ENCODE measurements at regions not wholly inside any gene's neighbourhood (a gene's known extent, or its start where the extent isn't known, plus 50 kb on each side); places are given as distances from the start of the nearest gene placed in this dataset.

- Mint-ChIP-seq H3K4me1 (peaks cover 9% of the 10 kb centered on the region), H3K36me3 (ENCODE audit: low read depth) (no peaks in the 10 kb centered on the region), H3K9me3 (no peaks in the 10 kb centered on the region), H3K27me3 (ENCODE audit: low read depth) (no peaks in the 10 kb centered on the region), H3K4me3 (no peak overlapping the region), H3K27ac (ENCODE audit: unreplicated experiment) (no peak overlapping the region)
- TF ChIP-seq CTCF (conservative IDR thresholded peaks at IDR 0.05) = no peak
- DNase-seq (ENCODE audit: low read depth, low spot score) = no peak
These were observed 108.0 kb upstream of the SMAD3 start for GRCh38 chr15:66957431-66957720.

DNA sequence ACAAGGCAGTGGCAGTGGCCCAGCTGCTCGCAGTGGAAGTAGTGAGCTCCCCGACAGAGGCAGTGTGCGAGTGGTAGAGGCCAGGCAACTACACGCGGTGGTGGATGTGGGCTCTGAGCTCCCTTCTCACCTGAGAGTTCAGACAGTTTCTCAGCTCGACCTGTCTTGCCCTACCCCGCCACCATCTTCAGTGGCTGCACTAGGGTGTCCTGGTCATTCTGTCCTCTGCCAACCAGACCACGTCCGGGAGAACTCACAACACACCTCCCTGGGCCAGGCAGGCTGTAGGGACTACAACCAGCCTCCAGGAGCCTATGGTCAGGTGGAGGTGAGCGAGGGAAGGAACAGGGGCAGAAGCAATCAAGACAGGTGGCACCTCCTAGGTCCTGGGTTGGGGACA, 106.3 kb upstream of the SMAD3 start:
- H3K4me3 Mint-ChIP-seq = no peak overlapping the region
- no peaks in the 10 kb centered on the region for H3K9me3 Mint-ChIP-seq
- H3K27ac Mint-ChIP-seq (ENCODE audit: unreplicated experiment) = no peak overlapping the region
- peaks cover 9% of the 10 kb centered on the region for H3K4me1 Mint-ChIP-seq
- H3K27me3 Mint-ChIP-seq (ENCODE audit: low read depth) = no peaks in the 10 kb centered on the region
- no peak for TF ChIP-seq CTCF (conservative IDR thresholded peaks at IDR 0.05)
- DNase-seq (ENCODE audit: low read depth, low spot score) = no peak
- H3K36me3 Mint-ChIP-seq (ENCODE audit: low read depth) = no peaks in the 10 kb centered on the region

GRCh38 chr15:66959875-66960274, 105.5 kb upstream of the SMAD3 start:
- Mint-ChIP-seq H3K36me3 (ENCODE audit: low read depth) (no peaks in the 10 kb centered on the region), H3K4me3 (no peak overlapping the region), H3K9me3 (no peaks in the 10 kb centered on the region), H3K27me3 (ENCODE audit: low read depth) (no peaks in the 10 kb centered on the region), H3K4me1 (peaks cover 9% of the 10 kb centered on the region), H3K27ac (ENCODE audit: unreplicated experiment) (no peak overlapping the region)
- no peak for DNase-seq (ENCODE audit: low read depth, low spot score)
- TF ChIP-seq CTCF (conservative IDR thresholded peaks at IDR 0.05) = no peak

DNA sequence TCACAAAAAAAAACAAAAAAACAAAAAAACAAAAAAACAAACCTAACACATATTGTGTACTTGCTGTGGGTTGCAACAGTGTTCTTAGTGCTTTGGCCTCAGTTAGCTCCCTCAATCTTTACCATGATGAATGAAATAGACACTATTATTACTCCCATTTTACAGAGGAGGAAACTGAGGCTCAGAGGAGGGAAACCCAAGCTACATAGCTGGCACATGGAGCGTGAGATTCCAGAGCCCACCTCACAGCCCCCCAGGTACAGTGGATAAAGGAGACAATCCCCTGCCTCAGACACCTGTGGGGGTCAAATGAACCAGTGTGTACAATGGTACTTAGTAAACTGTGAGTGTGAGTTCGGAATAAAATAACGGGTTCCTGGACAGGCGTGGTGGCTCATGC, 104.9 kb upstream of the SMAD3 start:
- no peak for DNase-seq (ENCODE audit: low read depth, low spot score)
- Mint-ChIP-seq H3K4me3 (no peak overlapping the region), H3K36me3 (ENCODE audit: low read depth) (no peaks in the 10 kb centered on the region), H3K9me3 (no peaks in the 10 kb centered on the region), H3K27ac (ENCODE audit: unreplicated experiment) (no peak overlapping the region), H3K27me3 (ENCODE audit: low read depth) (no peaks in the 10 kb centered on the region), H3K4me1 (peaks cover 9% of the 10 kb centered on the region)
- no peak for TF ChIP-seq CTCF (conservative IDR thresholded peaks at IDR 0.05)

DNA sequence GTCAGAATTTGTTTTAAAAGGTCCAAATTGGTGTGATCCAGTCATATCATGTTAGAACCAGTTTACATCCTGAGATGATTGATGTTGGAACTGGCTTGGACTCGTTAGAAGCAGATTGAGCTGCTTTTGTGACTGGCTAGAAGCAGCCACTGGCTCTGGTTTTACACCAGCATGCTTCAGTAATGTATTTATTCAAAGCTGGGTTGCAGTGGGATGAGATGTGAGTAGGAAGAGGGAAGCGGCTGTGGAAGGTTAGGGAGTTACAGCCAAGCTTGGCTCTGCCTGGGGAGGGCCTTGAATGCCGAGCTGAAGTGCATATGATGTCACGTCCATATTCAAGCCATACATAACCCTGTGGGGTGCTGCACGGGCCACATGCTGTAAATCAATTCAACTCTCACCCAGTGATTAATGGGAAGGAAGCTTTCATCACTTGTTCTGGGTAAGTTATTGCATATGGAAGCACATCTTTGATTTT, 104.0 kb upstream of the SMAD3 start:
- no peak overlapping the region for H3K27ac Mint-ChIP-seq (ENCODE audit: unreplicated experiment)
- H3K4me1 Mint-ChIP-seq = peaks cover 9% of the 10 kb centered on the region

More for the DNA sequence above, 104.0 kb upstream of the SMAD3 start:
- DNase-seq (ENCODE audit: low read depth, low spot score) = no peak
- Mint-ChIP-seq H3K36me3 (ENCODE audit: low read depth) (no peaks in the 10 kb centered on the region), H3K9me3 (no peaks in the 10 kb centered on the region), H3K4me3 (no peak overlapping the region), H3K27me3 (ENCODE audit: low read depth) (no peaks in the 10 kb centered on the region)
- TF ChIP-seq CTCF (conservative IDR thresholded peaks at IDR 0.05) = no peak

Measured in neural crest cell (in vitro differentiated cells).